Stimulated activated effector memory CD8-positive, alpha-beta T cell treated with anti-CD3 and anti-CD28 coated beads, Interleukin-12 subunit alpha, Interleukin-12 subunit beta, amount 100 ng/mL, for 72 hours (primary cell): ENCODE measurements at regions not wholly inside any gene's neighbourhood (a gene's known extent, or its start where the extent isn't known, plus 50 kb on each side); places are given as distances from the start of the nearest gene placed in this dataset.

Experiments used
- ATAC-seq: fragments of 150-1000 bp; cut with Tn5 transposase; 2 replicates; pipeline ENCODE4 v1.10.0; 2021
- DNase-seq, 2 donors: peaks; one replicate each; pipeline ENCODE4 v3.0.0; 2021 to 2022; ENCODE audit warnings: low spot score in 2 of 2
- H3K27ac Mint-ChIP-seq: one replicate; pipeline ENCODE4 v1.8.0; 2022; ENCODE audit warnings: mild to moderate bottlenecking, mixed read lengths
- H3K36me3 Mint-ChIP-seq: one replicate; pipeline ENCODE4 v1.8.0; 2022; ENCODE audit warnings: mild to moderate bottlenecking, mixed read lengths
- H3K4me1 Mint-ChIP-seq: one replicate; pipeline ENCODE4 v1.8.0; 2022; ENCODE audit warnings: mixed read lengths
- H3K4me3 Mint-ChIP-seq: one replicate; pipeline ENCODE4 v1.8.0; 2022; ENCODE audit warnings: mild to moderate bottlenecking, mixed read lengths
- H3K9me3 Mint-ChIP-seq: one replicate; pipeline ENCODE4 v1.8.0; 2022; ENCODE audit warnings: mixed read lengths

- no peak for ATAC-seq
- H3K4me1 Mint-ChIP-seq = no peaks in the 10 kb centered on the region
- H3K36me3 Mint-ChIP-seq = no peaks in the 10 kb centered on the region
- H3K9me3 Mint-ChIP-seq = peaks cover 5% of the 10 kb centered on the region
- DNase-seq = no peak
- no peak overlapping the region for H3K4me3 Mint-ChIP-seq
- H3K27ac Mint-ChIP-seq = no peak overlapping the region
Measured at GRCh38 chr2:106664669-106665068, 177.5 kb downstream of the CD8B2 start.

GRCh38 chr2:106667478-106668070 lies 180.4 kb downstream of the CD8B2 start:
- ATAC-seq (no peak), DNase-seq (no peak)
- Mint-ChIP-seq H3K4me1 (no peaks in the 10 kb centered on the region), H3K4me3 (no peak overlapping the region), H3K36me3 (no peaks in the 10 kb centered on the region), H3K9me3 (peaks cover 5% of the 10 kb centered on the region), H3K27ac (no peak overlapping the region)

GRCh38 chr2:106685180-106685897 lies 198.2 kb downstream of the CD8B2 start:
- H3K4me3 Mint-ChIP-seq = no peak overlapping the region
- no peak for DNase-seq
- H3K27ac Mint-ChIP-seq = no peak overlapping the region
- ATAC-seq = no peak
- peaks cover 15% of the 10 kb centered on the region for H3K9me3 Mint-ChIP-seq
- H3K4me1 Mint-ChIP-seq = no peaks in the 10 kb centered on the region
- no peaks in the 10 kb centered on the region for H3K36me3 Mint-ChIP-seq

GRCh38 chr2:106686814-106687213 lies 199.2 kb downstream of the ST6GAL2 start:
- H3K36me3 Mint-ChIP-seq = no peaks in the 10 kb centered on the region
- ATAC-seq = no peak

GRCh38 chr2:106694964-106695470 lies 190.9 kb downstream of the ST6GAL2 start:
- H3K4me1 Mint-ChIP-seq = no peaks in the 10 kb centered on the region
- H3K36me3 Mint-ChIP-seq = no peaks in the 10 kb centered on the region
- H3K4me3 Mint-ChIP-seq = no peak overlapping the region
- peaks cover 2% of the 10 kb centered on the region for H3K9me3 Mint-ChIP-seq
- no peak for DNase-seq
- no peak overlapping the region for H3K27ac Mint-ChIP-seq
- ATAC-seq = no peak

More at GRCh38 chr2:106686814-106687213, 199.2 kb downstream of the ST6GAL2 start:
- Mint-ChIP-seq H3K27ac (no peak overlapping the region), H3K4me1 (no peaks in the 10 kb centered on the region), H3K9me3 (peaks cover 15% of the 10 kb centered on the region), H3K4me3 (no peak overlapping the region)
- no peak for DNase-seq

- H3K36me3 Mint-ChIP-seq = no peaks in the 10 kb centered on the region
- no peaks in the 10 kb centered on the region for H3K4me1 Mint-ChIP-seq
- H3K27ac Mint-ChIP-seq = no peak overlapping the region
- peaks cover 2% of the 10 kb centered on the region for H3K9me3 Mint-ChIP-seq
- no peak for DNase-seq
- H3K4me3 Mint-ChIP-seq = no peak overlapping the region
- no peak for ATAC-seq
Measured at GRCh38 chr2:106695919-106696318, 190.0 kb downstream of the ST6GAL2 start.

GRCh38 chr2:106700616-106701015 lies 185.4 kb downstream of the ST6GAL2 start:
- ATAC-seq (no peak), DNase-seq (no peak)
- Mint-ChIP-seq H3K36me3 (no peaks in the 10 kb centered on the region), H3K4me3 (no peak overlapping the region), H3K27ac (no peak overlapping the region), H3K4me1 (no peaks in the 10 kb centered on the region), H3K9me3 (no peaks in the 10 kb centered on the region)

GRCh38 chr2:106701203-106702022 lies 184.6 kb downstream of the ST6GAL2 start:
- Mint-ChIP-seq H3K4me1 (no peaks in the 10 kb centered on the region), H3K9me3 (no peaks in the 10 kb centered on the region), H3K27ac (no peak overlapping the region), H3K4me3 (no peak overlapping the region), H3K36me3 (no peaks in the 10 kb centered on the region)
- ATAC-seq (no peak), DNase-seq (no peak)

GRCh38 chr2:106703161-106703560 lies 182.8 kb downstream of the ST6GAL2 start:
- ATAC-seq (no peak), DNase-seq (no peak)
- H3K36me3 Mint-ChIP-seq = no peaks in the 10 kb centered on the region
- H3K27ac Mint-ChIP-seq = no peak overlapping the region
- H3K4me3 Mint-ChIP-seq = no peak overlapping the region
- no peaks in the 10 kb centered on the region for H3K4me1 Mint-ChIP-seq
- peaks cover 4% of the 10 kb centered on the region for H3K9me3 Mint-ChIP-seq

GRCh38 chr2:106704798-106705197 lies 181.2 kb downstream of the ST6GAL2 start:
- H3K36me3 Mint-ChIP-seq = no peaks in the 10 kb centered on the region
- H3K9me3 Mint-ChIP-seq = peaks cover 4% of the 10 kb centered on the region
- no peak for DNase-seq
- H3K27ac Mint-ChIP-seq = no peak overlapping the region
- no peaks in the 10 kb centered on the region for H3K4me1 Mint-ChIP-seq
- ATAC-seq = no peak
- no peak overlapping the region for H3K4me3 Mint-ChIP-seq

- Mint-ChIP-seq H3K4me3 (no peak overlapping the region), H3K36me3 (no peaks in the 10 kb centered on the region), H3K27ac (no peak overlapping the region), H3K4me1 (no peaks in the 10 kb centered on the region), H3K9me3 (peaks cover 4% of the 10 kb centered on the region)
- ATAC-seq = no peak
- no peak for DNase-seq
Measured at GRCh38 chr2:106705877-106706276, 180.1 kb downstream of the ST6GAL2 start.

GRCh38 chr2:106706283-106706682 lies 179.7 kb downstream of the ST6GAL2 start:
- no peak overlapping the region for H3K27ac Mint-ChIP-seq
- ATAC-seq (no peak), DNase-seq (no peak)
- H3K4me1 Mint-ChIP-seq = no peaks in the 10 kb centered on the region
- H3K9me3 Mint-ChIP-seq = peaks cover 4% of the 10 kb centered on the region
- no peak overlapping the region for H3K4me3 Mint-ChIP-seq
- no peaks in the 10 kb centered on the region for H3K36me3 Mint-ChIP-seq

GRCh38 chr2:106708209-106708608 lies 177.8 kb downstream of the ST6GAL2 start:
- H3K4me1 Mint-ChIP-seq = no peaks in the 10 kb centered on the region
- H3K4me3 Mint-ChIP-seq = no peak overlapping the region
- H3K27ac Mint-ChIP-seq = no peak overlapping the region
- DNase-seq (no peak), ATAC-seq (no peak)
- H3K9me3 Mint-ChIP-seq = peaks cover 4% of the 10 kb centered on the region
- no peaks in the 10 kb centered on the region for H3K36me3 Mint-ChIP-seq

GRCh38 chr2:106709229-106709628 lies 176.7 kb downstream of the ST6GAL2 start:
- no peak for ATAC-seq
- H3K9me3 Mint-ChIP-seq = peaks cover 4% of the 10 kb centered on the region
- no peak overlapping the region for H3K4me3 Mint-ChIP-seq

GRCh38 chr2:106719222-106719621 lies 166.7 kb downstream of the ST6GAL2 start:
- Mint-ChIP-seq H3K36me3 (no peaks in the 10 kb centered on the region), H3K4me1 (no peaks in the 10 kb centered on the region), H3K9me3 (peaks cover 13% of the 10 kb centered on the region), H3K4me3 (no peak overlapping the region), H3K27ac (no peak overlapping the region)
- DNase-seq (no peak), ATAC-seq (no peak)

More at GRCh38 chr2:106709229-106709628, 176.7 kb downstream of the ST6GAL2 start:
- Mint-ChIP-seq H3K36me3 (no peaks in the 10 kb centered on the region), H3K4me1 (no peaks in the 10 kb centered on the region), H3K27ac (no peak overlapping the region)
- DNase-seq = no peak
